22Rv1 (cell line): ENCODE measurements at regions not wholly inside any gene's neighbourhood (a gene's known extent, or its start where the extent isn't known, plus 50 kb on each side); places are given as distances from the start of the nearest gene placed in this dataset.
"Not testable (repeated sequence)": the region's sequence is repeated elsewhere in the genome, so short reads cannot be mapped to it uniquely, and the experiment has no call there.

ENCODE experiments used
- H3K27ac ChIP-seq: fragments of 450-650 bp; 2 replicates; pipeline ENCODE4 v1.5.1; 2017
- CTCF ChIP-seq: fragments of 450-650 bp; IDR thresholded peaks from 2 replicates; pipeline ENCODE4 v1.5.1; 2017; ENCODE audit warnings: mild to moderate bottlenecking
- ZFX ChIP-seq: fragments of 450-650 bp; IDR thresholded peaks from 2 replicates; pipeline ENCODE4 v1.6.1; 2017; ENCODE audit warnings: antibody characterized with exemption, borderline replicate concordance

GRCh38 chr2:106267997-106268396 lies 73.9 kb upstream of the UXS1 start:
- no peak for TF ChIP-seq ZFX
- TF ChIP-seq CTCF: no peak

GRCh38 chr2:106261871-106262321 lies 67.8 kb upstream of the UXS1 start:
- TF ChIP-seq CTCF (no peak), ZFX (no peak)
- H3K27ac ChIP-seq: no peak overlapping the region

More at GRCh38 chr2:106267997-106268396, 73.9 kb upstream of the UXS1 start:
- H3K27ac ChIP-seq: no peak overlapping the region

- H3K27ac ChIP-seq: not testable (repeated sequence)
Observed at GRCh38 chr2:106258859-106259258, 64.8 kb upstream of the UXS1 start.

- TF ChIP-seq ZFX: no peak
- no peak for TF ChIP-seq CTCF
- H3K27ac ChIP-seq: no peak overlapping the region
Observed at GRCh38 chr2:106257830-106258229, 63.7 kb upstream of the UXS1 start.

- TF ChIP-seq ZFX (no peak), CTCF (no peak)
- H3K27ac ChIP-seq: no peak overlapping the region
Observed at GRCh38 chr2:106257135-106257534, 63.0 kb upstream of the UXS1 start.

- not testable (repeated sequence) for H3K27ac ChIP-seq
Observed at GRCh38 chr2:106249157-106249828, 55.2 kb upstream of the UXS1 start.

- peak; percentile 47 for TF ChIP-seq CTCF
- H3K27ac ChIP-seq: not testable (repeated sequence)
Observed at GRCh38 chr2:106248548-106249151, 54.5 kb upstream of the UXS1 start.
